Right lobe of liver (tissue), 6 donors: ENCODE measurements at regions not wholly inside any gene's neighbourhood (a gene's known extent, or its start where the extent isn't known, plus 50 kb on each side); places are given as distances from the start of the nearest gene placed in this dataset.

Experiments used
- ATAC-seq, 4 donors: fragments of 200-7000 bp; cut with Tn5 transposase; one replicate each; pipeline ENCODE4 v1.9.1; 2020; ENCODE audit warnings: mild to moderate bottlenecking in 4 of 4, moderate library complexity in 4 of 4
- DNase-seq, 3 donors: peaks; one replicate each; pipeline ENCODE4 v3.0.0-alpha.2; 2020
- H3K27ac ChIP-seq, 3 donors: fragments of 200-600 bp; one replicate each; pipeline ENCODE4 v1.8.0; 2022
- H3K27me3 ChIP-seq, 2 donors: fragments of 200-600 bp; one replicate each; pipeline ENCODE4 v1.8.0; 2022
- H3K36me3 ChIP-seq, 4 donors: fragments of 200-600 bp; sonication (generic) in 1 of 4; one replicate each; pipeline versions ENCODE4 v1.5.1 to v1.8.0; 2017 to 2022; ENCODE audit warnings: control low read depth in 1 of 4
- H3K4me1 ChIP-seq, 4 donors: fragments of 200-600 bp; sonication (generic) in 1 of 4; one replicate each; pipeline versions ENCODE4 v1.5.1 to v1.8.0; 2017 to 2022; ENCODE audit warnings: control low read depth in 1 of 4
- H3K4me3 ChIP-seq, 3 donors: fragments of 200-600 bp; one replicate each; pipeline ENCODE4 v1.8.0; 2022
- H3K9me3 ChIP-seq, 4 donors: fragments of 200-600 bp; sonication (generic) in 1 of 4; one replicate each; pipeline versions ENCODE4 v1.5.1 to v1.8.0; 2017 to 2022; ENCODE audit warnings: control low read depth in 1 of 4
- CTCF ChIP-seq, 4 donors: fragments of 200-600 bp in 3 of 4; fragments of 450-650 bp in 1 of 4; IDR thresholded peaks; one replicate each; pipeline versions ENCODE4 v1.5.1 to v1.8.0; 2016 to 2022; ENCODE audit warnings: antibody characterized with exemption in 4 of 4, mild to moderate bottlenecking in 2 of 4
- POLR2A ChIP-seq: fragments of 450-650 bp; IDR thresholded peaks from one replicate; pipeline ENCODE4 v1.6.1; 2017; ENCODE audit warnings: antibody characterized with exemption, mild to moderate bottlenecking
- WGBS: methylation state at CpG from one replicate; pipeline ENCODE4 v1.1.6; 2018; ENCODE audit warnings: low coverage, low lambda C conversion rate; ENCODE audit not compliant: insufficient coverage; ENCODE audit errors: missing lambda C conversion rate; 5-methylcytosine and 5-hydroxymethylcytosine counted together
- intact Hi-C, 2 donors: fragments of 100-400 bp; cut with DNase I; formaldehyde crosslinking; loops; one replicate each; pipeline versions ENCODE4 v1.11.2 to v1.14.1; 2022
- donor health status: DM: no; HTN: yes; CAD: no.
- donor health status: DM: no; HTN: no; CAD: no.
- donor health status: DM: no; HTN: no; CAD: no.
- donor health status: DM: no; HTN: yes; CAD: no.
- donor health status: DM: no; HTN: yes; CAD: no.

GRCh38 chr1:90512441-90512840, 204.7 kb downstream of the BARHL2 start:
- ATAC-seq: no peak
- Histone ChIP-seq H3K9me3 (no peaks in the 10 kb centered on the region), H3K4me1 (peaks cover 0 to 10% (median 0%) of the 10 kb centered on the region in 4 donors), H3K36me3 (no peaks in the 10 kb centered on the region), H3K4me3 (no peak overlapping the region), H3K27me3 (no peaks in the 10 kb centered on the region), H3K27ac (no peak overlapping the region)
- no peak for DNase-seq
- TF ChIP-seq CTCF (IDR thresholded peaks at IDR 0.05): no peak
- TF ChIP-seq POLR2A: no peak
- intact Hi-C loops: no loop called here
- 40% methylated on average over 3 of the region's 3 CpGs for WGBS

GRCh38 chr1:90510143-90510542, 207.0 kb downstream of the BARHL2 start:
- H3K27me3 ChIP-seq: no peaks in the 10 kb centered on the region
- intact Hi-C loops: no loop called here
- no peaks in the 10 kb centered on the region for H3K9me3 ChIP-seq
- no peak overlapping the region for H3K4me3 ChIP-seq
- no peak overlapping the region for H3K27ac ChIP-seq
- H3K4me1 ChIP-seq: peaks cover 0 to 10% (median 0%) of the 10 kb centered on the region in 4 donors
- WGBS: 68% methylated on average over 1 of the region's 3 CpGs
- ATAC-seq: no peak
- TF ChIP-seq POLR2A: no peak
- TF ChIP-seq CTCF (IDR thresholded peaks at IDR 0.05): no peak
- no peak for DNase-seq
- no peaks in the 10 kb centered on the region for H3K36me3 ChIP-seq

GRCh38 chr1:90509225-90510048, 207.7 kb downstream of the BARHL2 start:
- no peaks in the 10 kb centered on the region for H3K36me3 ChIP-seq
- peaks cover 0 to 10% (median 0%) of the 10 kb centered on the region in 4 donors for H3K4me1 ChIP-seq
- no peaks in the 10 kb centered on the region for H3K9me3 ChIP-seq
- ATAC-seq: peak; percentile 61 to 86 (median 74)
- no peaks in the 10 kb centered on the region for H3K27me3 ChIP-seq
- intact Hi-C loops: no loop called here
- TF ChIP-seq CTCF (IDR thresholded peaks at IDR 0.05) (no peak), POLR2A (no peak)
- no peak overlapping the region for H3K4me3 ChIP-seq
- H3K27ac ChIP-seq: no peak overlapping the region
- DNase-seq: no peak
- 37% methylated on average over 2 of the region's 2 CpGs for WGBS

- intact Hi-C loops: no loop called here
- H3K27ac ChIP-seq: no peak overlapping the region
- no peaks in the 10 kb centered on the region for H3K36me3 ChIP-seq
- peak in 3 of 4 donors; percentile 13 to 28 (median 19) for ATAC-seq
- H3K9me3 ChIP-seq: no peaks in the 10 kb centered on the region
- H3K4me3 ChIP-seq: no peak overlapping the region
- 29% methylated on average over 2 of the region's 2 CpGs for WGBS
- TF ChIP-seq POLR2A (no peak), CTCF (IDR thresholded peaks at IDR 0.05) (no peak)
- peaks cover 0 to 10% (median 0%) of the 10 kb centered on the region in 4 donors for H3K4me1 ChIP-seq
- H3K27me3 ChIP-seq: no peaks in the 10 kb centered on the region
- no peak for DNase-seq
Observed at GRCh38 chr1:90508376-90509167, 208.5 kb downstream of the BARHL2 start.
